GM18498 (cell line): ENCODE measurements at regions not wholly inside any gene's neighbourhood (a gene's known extent, or its start where the extent isn't known, plus 50 kb on each side); places are given as distances from the start of the nearest gene placed in this dataset.

ENCODE experiments used
- ATAC-seq: cut with Tn5 transposase; IDR thresholded peaks from one replicate; pipeline ENCODE4 v1.9.1; 2021; ENCODE audit warnings: mild to moderate bottlenecking, moderate library complexity; ENCODE audit not compliant: unreplicated experiment

GRCh38 chr1:87508247-87508787, 179.6 kb downstream of the LMO4 start:
- ATAC-seq, result no peak

GRCh38 chr1:87510540-87510939, 181.9 kb downstream of the LMO4 start:
- no peak for ATAC-seq

GRCh38 chr1:87511449-87511848, 182.8 kb downstream of the LMO4 start:
- no peak for ATAC-seq

- no peak for ATAC-seq
These were observed 183.8 kb downstream of the LMO4 start for GRCh38 chr1:87512431-87512830.

- no peak for ATAC-seq
These were observed 184.6 kb downstream of the LMO4 start for GRCh38 chr1:87513255-87513654.

GRCh38 chr1:87513966-87514660, 185.4 kb downstream of the LMO4 start:
- no peak for ATAC-seq

- ATAC-seq, result no peak
These were observed 187.1 kb downstream of the LMO4 start for GRCh38 chr1:87515781-87516180.

- no peak for ATAC-seq
These were observed 190.1 kb downstream of the LMO4 start for GRCh38 chr1:87518794-87519193.

- no peak for ATAC-seq
These were observed 192.8 kb downstream of the LMO4 start for GRCh38 chr1:87521452-87521851.

- no peak for ATAC-seq
These were observed 194.8 kb downstream of the LMO4 start for GRCh38 chr1:87523466-87523865.

- ATAC-seq, result no peak
These were observed 195.5 kb downstream of the LMO4 start for GRCh38 chr1:87524021-87524754.

- no peak for ATAC-seq
These were observed 200.3 kb downstream of the LMO4 start for GRCh38 chr1:87528754-87529517.

GRCh38 chr1:87530042-87530807, 201.5 kb downstream of the LMO4 start:
- ATAC-seq, result no peak

GRCh38 chr1:87535551-87535950, 206.9 kb downstream of the LMO4 start:
- no peak for ATAC-seq

- no peak for ATAC-seq
These were observed 210.5 kb downstream of the LMO4 start for GRCh38 chr1:87539147-87539546.

- no peak for ATAC-seq
These were observed 214.0 kb downstream of the LMO4 start for GRCh38 chr1:87542697-87543096.

GRCh38 chr1:87549738-87550137, 221.1 kb downstream of the LMO4 start:
- ATAC-seq, result no peak

- no peak for ATAC-seq
These were observed 224.8 kb downstream of the LMO4 start for GRCh38 chr1:87553511-87553910.

- no peak for ATAC-seq
These were observed 226.7 kb downstream of the LMO4 start for GRCh38 chr1:87555366-87555765.

GRCh38 chr1:87556326-87556725, 227.6 kb downstream of the LMO4 start:
- ATAC-seq, result no peak

GRCh38 chr1:87558921-87559320, 230.2 kb downstream of the LMO4 start:
- no peak for ATAC-seq
